Parathyroid adenoma (tissue), 2 donors: ENCODE measurements at regions not wholly inside any gene's neighbourhood (a gene's known extent, or its start where the extent isn't known, plus 50 kb on each side); places are given as distances from the start of the nearest gene placed in this dataset.

Experiments
- H2AFZ ChIP-seq: fragments of 300-600 bp; sonication (generic); one replicate; pipeline ENCODE4 v1.7.0; 2017; ENCODE audit warnings: antibody characterized with exemption, mild to moderate bottlenecking
- H3K27ac ChIP-seq: fragments of 300-600 bp; sonication (generic); one replicate; pipeline ENCODE4 v1.7.0; 2017
- H3K27me3 ChIP-seq: fragments of 300-600 bp; sonication (generic); one replicate; pipeline ENCODE4 v1.7.0; 2017; ENCODE audit warnings: low read length; ENCODE audit not compliant: control insufficient read depth, insufficient read depth
- H3K36me3 ChIP-seq: fragments of 300-600 bp; sonication (generic); one replicate; pipeline ENCODE4 v1.7.0; 2017; ENCODE audit warnings: low read length; ENCODE audit not compliant: control insufficient read depth, insufficient read depth
- H3K4me1 ChIP-seq: fragments of 300-600 bp; sonication (generic); one replicate; pipeline ENCODE4 v1.7.0; 2017; ENCODE audit warnings: control low read depth
- H3K4me2 ChIP-seq: fragments of 300-600 bp; sonication (generic); one replicate; pipeline ENCODE4 v1.7.0; 2017; ENCODE audit warnings: low read length
- H3K4me3 ChIP-seq: fragments of 300-600 bp; sonication (generic); one replicate; pipeline ENCODE4 v1.7.0; 2017; ENCODE audit warnings: low read depth, low read length
- H3K79me2 ChIP-seq: fragments of 300-600 bp; sonication (generic); one replicate; pipeline ENCODE4 v1.7.0; 2017; ENCODE audit warnings: control low read depth
- H3K9ac ChIP-seq: fragments of 300-600 bp; sonication (generic); one replicate; pipeline ENCODE4 v1.7.0; 2017; ENCODE audit warnings: mild to moderate bottlenecking
- H3K9me3 ChIP-seq: fragments of 300-600 bp; sonication (generic); one replicate; pipeline ENCODE4 v1.7.0; 2017; ENCODE audit warnings: low read length; ENCODE audit not compliant: control insufficient read depth
- CTCF ChIP-seq: fragments of 300-600 bp; sonication (generic); IDR thresholded peaks from one replicate; pipeline ENCODE4 v1.7.0; 2017; ENCODE audit warnings: antibody characterized with exemption, mild to moderate bottlenecking
- donor health status: primary hyperparathyroidism.

DNA sequence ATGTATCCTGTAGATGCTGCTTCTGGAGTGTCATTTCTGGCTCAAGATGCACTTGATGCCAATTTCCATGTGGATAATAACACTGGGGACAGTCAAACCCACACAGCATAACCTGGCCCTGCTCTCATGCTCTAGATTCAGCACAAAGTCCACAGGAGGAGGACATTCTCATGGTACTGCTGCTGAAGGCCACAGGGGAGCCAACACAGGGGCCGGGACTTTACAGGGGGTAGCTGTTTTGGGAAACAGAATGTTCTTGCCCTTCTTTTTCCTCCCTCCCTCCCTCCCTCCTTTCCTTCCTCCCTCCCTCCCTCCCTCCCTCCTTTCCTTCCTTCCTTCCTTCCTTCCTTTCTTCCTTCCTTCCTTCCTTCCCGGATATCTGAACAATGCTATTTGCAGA, 477.4 kb downstream of the PDCD6IP start:
- Histone ChIP-seq H3K27me3 (no peaks in the 10 kb centered on the region), H3K9me3 (no peaks in the 10 kb centered on the region), H3K4me2 (no peak overlapping the region), H3K27ac (no peak overlapping the region), H2AFZ (no peak overlapping the region), H3K4me3 (no peak overlapping the region), H3K36me3 (no peaks in the 10 kb centered on the region), H3K4me1 (no peaks in the 10 kb centered on the region), H3K9ac (no peak overlapping the region), H3K79me2 (no peaks in the 10 kb centered on the region)
- TF ChIP-seq CTCF, result no peak

DNA sequence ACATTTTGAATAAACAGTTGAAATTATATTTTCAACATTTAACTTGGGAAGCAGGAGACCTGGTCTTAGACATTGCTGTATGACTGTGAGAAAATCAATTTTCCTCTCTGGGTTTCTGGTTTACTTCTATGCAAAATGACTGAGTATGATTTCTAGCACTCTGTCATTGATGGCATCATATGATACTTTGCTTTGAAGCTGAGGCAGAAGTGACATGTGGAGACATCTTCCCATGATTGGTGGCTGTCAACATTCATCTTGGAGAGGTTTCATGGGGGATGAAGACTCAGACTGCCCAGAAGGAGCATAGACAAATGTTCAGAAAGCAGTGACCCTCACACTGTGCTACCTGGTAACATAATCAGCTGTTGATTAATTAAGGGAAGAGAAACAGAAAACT, 477.9 kb downstream of the PDCD6IP start:
- Histone ChIP-seq H3K27ac (no peak overlapping the region), H3K36me3 (no peaks in the 10 kb centered on the region), H2AFZ (no peak overlapping the region), H3K9ac (no peak overlapping the region), H3K79me2 (no peaks in the 10 kb centered on the region), H3K9me3 (no peaks in the 10 kb centered on the region), H3K4me1 (no peaks in the 10 kb centered on the region), H3K4me2 (no peak overlapping the region), H3K4me3 (no peak overlapping the region), H3K27me3 (no peaks in the 10 kb centered on the region)
- TF ChIP-seq CTCF, result no peak

GRCh38 chr3:34277110-34277509, 478.7 kb downstream of the PDCD6IP start:
- Histone ChIP-seq H3K27me3 (no peaks in the 10 kb centered on the region), H2AFZ (no peak overlapping the region), H3K27ac (no peak overlapping the region), H3K9me3 (no peaks in the 10 kb centered on the region), H3K9ac (no peak overlapping the region), H3K4me2 (no peak overlapping the region), H3K36me3 (no peaks in the 10 kb centered on the region), H3K79me2 (no peaks in the 10 kb centered on the region), H3K4me3 (no peak overlapping the region), H3K4me1 (no peaks in the 10 kb centered on the region)
- TF ChIP-seq CTCF, result no peak

DNA sequence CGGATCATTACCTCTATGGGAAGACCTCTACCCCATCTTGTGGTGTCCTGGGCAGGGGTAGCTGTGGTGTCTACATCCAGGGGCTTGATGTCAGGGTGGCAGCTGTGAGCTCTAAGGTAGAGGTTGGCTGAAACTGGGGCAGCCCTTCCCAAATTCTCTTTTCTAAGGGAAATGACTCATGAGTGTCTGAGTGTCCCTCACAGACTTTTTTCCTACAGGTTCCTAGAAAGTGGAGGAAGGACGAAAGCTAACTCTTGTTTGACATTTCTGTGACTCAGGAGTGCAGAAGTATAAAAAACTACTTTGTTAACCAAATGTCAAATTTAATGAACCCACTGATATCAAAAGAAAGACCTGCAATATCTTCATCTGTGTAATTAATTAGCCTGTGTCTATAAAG, 481.5 kb downstream of the PDCD6IP start:
- H3K9ac ChIP-seq, result no peak overlapping the region

More for the DNA sequence above, 481.5 kb downstream of the PDCD6IP start:
- no peak overlapping the region for H3K27ac ChIP-seq
- no peaks in the 10 kb centered on the region for H3K36me3 ChIP-seq
- TF ChIP-seq CTCF, result no peak
- no peak overlapping the region for H3K4me2 ChIP-seq
- H2AFZ ChIP-seq, result no peak overlapping the region
- H3K4me3 ChIP-seq, result no peak overlapping the region
- no peaks in the 10 kb centered on the region for H3K79me2 ChIP-seq
- H3K4me1 ChIP-seq, result no peaks in the 10 kb centered on the region
- H3K27me3 ChIP-seq, result no peaks in the 10 kb centered on the region
- H3K9me3 ChIP-seq, result no peaks in the 10 kb centered on the region
